Calu3 (cell line): ENCODE measurements at regions not wholly inside any gene's neighbourhood (a gene's known extent, or its start where the extent isn't known, plus 50 kb on each side); places are given as distances from the start of the nearest gene placed in this dataset.

Experiments
- BruUV-seq: library from RNA; stranded (reverse); fragments of 400-500 nt; replicated peaks from 2 replicates; lab custom pipeline; 2021; lab: Mats Ljungman, UMichigan
- CTCF ChIA-PET: fragments of 300-600 bp; sonication (Branson Sonifier 250); formaldehyde crosslinking; loops from one replicate; lab custom pipeline; 2022; ENCODE audit warnings: antibody characterized with exemption; lab: Charles Lee
- DNase-seq: peaks from one replicate; pipeline ENCODE4 v3.0.0; 2022
- H3K27ac Mint-ChIP-seq: one replicate; pipeline ENCODE4 v1.8.0; 2022; ENCODE audit warnings: mixed read lengths; ENCODE audit not compliant: unreplicated experiment
- H3K27me3 Mint-ChIP-seq: one replicate; pipeline ENCODE4 v1.8.0; 2022; ENCODE audit warnings: mixed read lengths; ENCODE audit not compliant: unreplicated experiment
- H3K36me3 Mint-ChIP-seq: one replicate; pipeline ENCODE4 v1.8.0; 2022; ENCODE audit warnings: mild to moderate bottlenecking, moderate library complexity, mixed read lengths; ENCODE audit not compliant: insufficient read depth, unreplicated experiment
- H3K4me1 Mint-ChIP-seq: one replicate; pipeline ENCODE4 v1.8.0; 2022; ENCODE audit warnings: mild to moderate bottlenecking, low read depth, mixed read lengths; ENCODE audit not compliant: unreplicated experiment
- H3K4me3 Mint-ChIP-seq: one replicate; pipeline ENCODE4 v1.8.0; 2022; ENCODE audit warnings: mild to moderate bottlenecking, low read depth, moderate library complexity, mixed read lengths; ENCODE audit not compliant: unreplicated experiment
- H3K9me3 Mint-ChIP-seq: one replicate; pipeline ENCODE4 v1.8.0; 2022; ENCODE audit warnings: low read depth, mixed read lengths; ENCODE audit not compliant: unreplicated experiment
- intact Hi-C: fragments of 100-400 bp; cut with micrococcal nuclease; formaldehyde crosslinking; loops from one replicate; pipeline ENCODE4 v1.10.0; 2022; ENCODE audit not compliant: unreplicated experiment
- TF ChIP-seq, protein P1 (sequence below): fragments of 200-600 bp; IDR thresholded peaks from one replicate; pipeline ENCODE4 v1.8.0; 2022; ENCODE audit warnings: antibody characterized with exemption; ENCODE audit not compliant: unreplicated experiment

DNA sequence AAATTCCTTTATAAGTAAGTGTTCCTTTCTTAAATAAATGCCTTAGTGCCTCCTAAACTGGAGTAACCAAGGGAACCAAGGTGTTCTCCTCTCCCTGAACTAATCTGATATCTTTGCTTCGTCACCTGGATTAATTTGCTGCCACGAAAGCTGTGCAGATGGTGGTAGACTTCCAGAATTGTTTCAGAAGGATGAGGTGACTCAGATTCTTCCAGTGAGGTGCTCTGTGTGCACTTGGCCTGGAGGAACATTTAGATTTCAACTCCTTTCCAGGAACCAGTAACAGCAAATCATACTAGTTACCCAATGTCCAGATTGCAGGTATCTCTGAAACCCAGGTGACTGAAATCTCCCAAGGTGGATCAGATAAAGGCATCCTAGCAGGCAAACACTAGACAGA is 181.9 kb downstream of the FAT3 start:
- CTCF ChIA-PET: no interaction called here
- TF ChIP-seq, protein P1, sequence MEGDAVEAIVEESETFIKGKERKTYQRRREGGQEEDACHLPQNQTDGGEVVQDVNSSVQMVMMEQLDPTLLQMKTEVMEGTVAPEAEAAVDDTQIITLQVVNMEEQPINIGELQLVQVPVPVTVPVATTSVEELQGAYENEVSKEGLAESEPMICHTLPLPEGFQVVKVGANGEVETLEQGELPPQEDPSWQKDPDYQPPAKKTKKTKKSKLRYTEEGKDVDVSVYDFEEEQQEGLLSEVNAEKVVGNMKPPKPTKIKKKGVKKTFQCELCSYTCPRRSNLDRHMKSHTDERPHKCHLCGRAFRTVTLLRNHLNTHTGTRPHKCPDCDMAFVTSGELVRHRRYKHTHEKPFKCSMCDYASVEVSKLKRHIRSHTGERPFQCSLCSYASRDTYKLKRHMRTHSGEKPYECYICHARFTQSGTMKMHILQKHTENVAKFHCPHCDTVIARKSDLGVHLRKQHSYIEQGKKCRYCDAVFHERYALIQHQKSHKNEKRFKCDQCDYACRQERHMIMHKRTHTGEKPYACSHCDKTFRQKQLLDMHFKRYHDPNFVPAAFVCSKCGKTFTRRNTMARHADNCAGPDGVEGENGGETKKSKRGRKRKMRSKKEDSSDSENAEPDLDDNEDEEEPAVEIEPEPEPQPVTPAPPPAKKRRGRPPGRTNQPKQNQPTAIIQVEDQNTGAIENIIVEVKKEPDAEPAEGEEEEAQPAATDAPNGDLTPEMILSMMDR: no peak
- no peak for DNase-seq
- H3K36me3 Mint-ChIP-seq: no peaks in the 10 kb centered on the region
- intact Hi-C loops: no loop called here
- H3K27me3 Mint-ChIP-seq: no peaks in the 10 kb centered on the region
- BruUV-seq: no TSS peak
- H3K9me3 Mint-ChIP-seq: peaks cover 2% of the 10 kb centered on the region
- H3K4me1 Mint-ChIP-seq: peaks cover 8% of the 10 kb centered on the region
- H3K27ac Mint-ChIP-seq: no peak overlapping the region
- H3K4me3 Mint-ChIP-seq: no peak overlapping the region

DNA sequence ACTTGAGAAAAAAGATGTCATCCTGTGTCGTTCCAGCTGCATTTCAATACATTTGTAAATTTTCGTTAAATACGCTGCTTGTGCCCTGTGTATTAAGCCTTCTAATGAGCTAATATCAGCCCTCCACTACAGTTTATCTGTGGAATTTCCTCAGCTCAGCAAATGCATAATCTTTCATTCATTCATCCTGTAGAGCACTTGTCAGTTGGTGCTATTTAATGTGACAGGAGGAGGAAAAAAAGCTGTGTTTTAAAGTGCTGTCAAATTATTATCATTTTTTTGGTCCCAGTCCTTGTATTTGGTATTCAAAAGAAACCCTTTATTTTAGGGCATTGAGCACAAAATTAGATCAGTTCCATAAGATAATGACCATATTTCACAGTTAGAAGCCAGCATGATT is 184.7 kb downstream of the FAT3 start:
- peaks cover 8% of the 10 kb centered on the region for H3K4me1 Mint-ChIP-seq
- CTCF ChIA-PET: no interaction called here
- no TSS peak for BruUV-seq
- no peak overlapping the region for H3K27ac Mint-ChIP-seq
- intact Hi-C loops: no loop called here
- TF ChIP-seq, protein P1: no peak
- DNase-seq: no peak
- no peaks in the 10 kb centered on the region for H3K36me3 Mint-ChIP-seq
- no peaks in the 10 kb centered on the region for H3K9me3 Mint-ChIP-seq
- H3K27me3 Mint-ChIP-seq: no peaks in the 10 kb centered on the region
- no peak overlapping the region for H3K4me3 Mint-ChIP-seq

DNA sequence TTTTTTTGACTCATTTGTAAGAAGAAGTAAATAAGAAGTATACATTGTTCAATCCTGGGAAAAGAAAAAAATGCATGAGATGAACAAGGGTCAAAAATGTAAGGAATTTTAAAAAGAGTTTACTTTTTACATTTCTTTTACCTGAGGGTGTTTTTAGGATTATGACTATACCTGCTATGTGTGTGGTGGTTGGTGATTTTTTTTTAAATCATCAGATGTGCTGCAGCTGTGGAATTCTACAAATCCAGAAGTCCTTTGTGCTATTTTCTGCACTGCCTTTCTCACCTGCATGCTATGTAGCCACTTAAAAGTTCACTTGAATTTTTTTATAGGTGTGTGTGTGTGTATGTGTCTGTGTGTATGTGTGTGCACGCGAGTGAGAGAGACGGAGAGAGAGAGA is 185.3 kb downstream of the FAT3 start:
- CTCF ChIA-PET: no interaction called here

DNA sequence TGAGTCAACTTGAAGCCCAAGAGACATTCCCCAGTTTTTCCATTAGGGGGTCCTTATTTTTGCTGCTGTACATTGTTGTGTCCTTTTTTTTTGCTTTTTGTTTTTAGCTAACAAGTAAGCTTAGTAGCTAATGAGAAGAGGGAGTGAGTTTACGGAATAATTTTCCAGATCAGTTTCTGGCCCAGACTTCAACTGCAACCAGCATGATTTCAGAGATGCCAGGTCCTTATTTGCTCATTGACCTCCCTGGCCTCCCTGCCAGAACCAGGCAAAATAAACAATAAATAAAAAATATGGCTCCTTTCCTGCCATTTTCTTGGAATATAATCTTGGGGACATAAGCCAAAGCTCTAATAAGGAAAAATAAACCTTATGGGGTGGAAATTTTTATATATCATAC is 185.9 kb downstream of the FAT3 start:
- TF ChIP-seq, protein P1: no peak
- CTCF ChIA-PET: no interaction called here
- BruUV-seq: no TSS peak
- intact Hi-C loops: no loop called here
- DNase-seq: no peak
- Mint-ChIP-seq H3K36me3 (no peaks in the 10 kb centered on the region), H3K27ac (no peak overlapping the region), H3K4me3 (no peak overlapping the region), H3K4me1 (peaks cover 8% of the 10 kb centered on the region), H3K27me3 (no peaks in the 10 kb centered on the region), H3K9me3 (no peaks in the 10 kb centered on the region)

More for the DNA sequence above, 185.3 kb downstream of the FAT3 start:
- Mint-ChIP-seq H3K36me3 (no peaks in the 10 kb centered on the region), H3K4me3 (no peak overlapping the region), H3K27ac (no peak overlapping the region), H3K4me1 (peaks cover 8% of the 10 kb centered on the region), H3K27me3 (no peaks in the 10 kb centered on the region), H3K9me3 (no peaks in the 10 kb centered on the region)
- intact Hi-C loops: no loop called here
- no TSS peak for BruUV-seq
- TF ChIP-seq, protein P1: no peak
- no peak for DNase-seq
